PFSK-1 (cell line): ENCODE measurements at regions not wholly inside any gene's neighbourhood (a gene's known extent, or its start where the extent isn't known, plus 50 kb on each side); places are given as distances from the start of the nearest gene placed in this dataset.

ENCODE experiments used
- POLR2AphosphoS5 ChIP-seq: IDR thresholded peaks from 2 replicates; pipeline ENCODE4 v1.6.1; 2012; ENCODE audit warnings: low read depth, mild to moderate bottlenecking, control low read depth, low read length, moderate library complexity
- TF ChIP-seq, protein P1 (sequence below), 2 experiments: IDR thresholded peaks; 2 replicates each; pipeline versions ENCODE4 v1.6.1 to v1.8.0; 2011 to 2012; ENCODE audit warnings: low read depth in 2 of 2, low read length in 2 of 2, control low read depth in 1 of 2, inconsistent platforms in 1 of 2, mild to moderate bottlenecking in 1 of 2, moderate library complexity in 1 of 2; ENCODE audit not compliant: insufficient read depth in 1 of 2

DNA sequence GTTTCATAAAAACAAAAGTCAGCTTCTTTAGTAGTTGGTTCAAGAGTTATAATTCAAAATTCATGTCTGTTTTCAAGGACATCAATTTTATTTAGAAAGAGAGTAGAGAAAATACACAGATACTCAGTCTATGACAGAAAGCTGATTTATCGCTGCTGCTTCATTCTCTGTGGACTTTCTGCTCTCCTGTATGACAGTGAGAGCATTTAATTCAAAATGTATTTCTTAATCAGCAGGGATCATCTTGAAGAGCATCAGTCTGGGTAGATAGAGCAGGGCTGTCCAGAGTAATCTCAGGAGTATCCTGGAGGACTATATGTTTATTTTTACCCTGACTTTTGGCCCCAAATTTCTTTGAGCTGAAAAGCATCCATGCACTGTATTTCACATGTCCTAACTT is 1676.7 kb downstream of the REEP3 start:
- no peak for TF ChIP-seq POLR2AphosphoS5
- TF ChIP-seq, protein P1, sequence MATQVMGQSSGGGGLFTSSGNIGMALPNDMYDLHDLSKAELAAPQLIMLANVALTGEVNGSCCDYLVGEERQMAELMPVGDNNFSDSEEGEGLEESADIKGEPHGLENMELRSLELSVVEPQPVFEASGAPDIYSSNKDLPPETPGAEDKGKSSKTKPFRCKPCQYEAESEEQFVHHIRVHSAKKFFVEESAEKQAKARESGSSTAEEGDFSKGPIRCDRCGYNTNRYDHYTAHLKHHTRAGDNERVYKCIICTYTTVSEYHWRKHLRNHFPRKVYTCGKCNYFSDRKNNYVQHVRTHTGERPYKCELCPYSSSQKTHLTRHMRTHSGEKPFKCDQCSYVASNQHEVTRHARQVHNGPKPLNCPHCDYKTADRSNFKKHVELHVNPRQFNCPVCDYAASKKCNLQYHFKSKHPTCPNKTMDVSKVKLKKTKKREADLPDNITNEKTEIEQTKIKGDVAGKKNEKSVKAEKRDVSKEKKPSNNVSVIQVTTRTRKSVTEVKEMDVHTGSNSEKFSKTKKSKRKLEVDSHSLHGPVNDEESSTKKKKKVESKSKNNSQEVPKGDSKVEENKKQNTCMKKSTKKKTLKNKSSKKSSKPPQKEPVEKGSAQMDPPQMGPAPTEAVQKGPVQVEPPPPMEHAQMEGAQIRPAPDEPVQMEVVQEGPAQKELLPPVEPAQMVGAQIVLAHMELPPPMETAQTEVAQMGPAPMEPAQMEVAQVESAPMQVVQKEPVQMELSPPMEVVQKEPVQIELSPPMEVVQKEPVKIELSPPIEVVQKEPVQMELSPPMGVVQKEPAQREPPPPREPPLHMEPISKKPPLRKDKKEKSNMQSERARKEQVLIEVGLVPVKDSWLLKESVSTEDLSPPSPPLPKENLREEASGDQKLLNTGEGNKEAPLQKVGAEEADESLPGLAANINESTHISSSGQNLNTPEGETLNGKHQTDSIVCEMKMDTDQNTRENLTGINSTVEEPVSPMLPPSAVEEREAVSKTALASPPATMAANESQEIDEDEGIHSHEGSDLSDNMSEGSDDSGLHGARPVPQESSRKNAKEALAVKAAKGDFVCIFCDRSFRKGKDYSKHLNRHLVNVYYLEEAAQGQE (IDR thresholded peaks at IDR 0.05; ENCODE audit: insufficient read depth in 1 of 2, low read depth in 2 of 2, low read length in 2 of 2): no peak
